GDM1 (cell line): ENCODE measurements at regions not wholly inside any gene's neighbourhood (a gene's known extent, or its start where the extent isn't known, plus 50 kb on each side); places are given as distances from the start of the nearest gene placed in this dataset.
"Not testable (repeated sequence)": the region's sequence is repeated elsewhere in the genome, so short reads cannot be mapped to it uniquely, and the experiment has no call there.

Source experiments
- DNase-seq: peaks from one replicate; lab custom pipeline; 2025; lab: John Stamatoyannopoulos, UW

- DNase-seq, result no peak
Observed at GRCh38 chr2:120626566-120626965, 109.1 kb upstream of the GLI2 start.

GRCh38 chr2:120628248-120628647, 107.4 kb upstream of the GLI2 start:
- DNase-seq, result no peak

GRCh38 chr2:120629241-120629895, 106.3 kb upstream of the GLI2 start:
- no peak for DNase-seq

DNA sequence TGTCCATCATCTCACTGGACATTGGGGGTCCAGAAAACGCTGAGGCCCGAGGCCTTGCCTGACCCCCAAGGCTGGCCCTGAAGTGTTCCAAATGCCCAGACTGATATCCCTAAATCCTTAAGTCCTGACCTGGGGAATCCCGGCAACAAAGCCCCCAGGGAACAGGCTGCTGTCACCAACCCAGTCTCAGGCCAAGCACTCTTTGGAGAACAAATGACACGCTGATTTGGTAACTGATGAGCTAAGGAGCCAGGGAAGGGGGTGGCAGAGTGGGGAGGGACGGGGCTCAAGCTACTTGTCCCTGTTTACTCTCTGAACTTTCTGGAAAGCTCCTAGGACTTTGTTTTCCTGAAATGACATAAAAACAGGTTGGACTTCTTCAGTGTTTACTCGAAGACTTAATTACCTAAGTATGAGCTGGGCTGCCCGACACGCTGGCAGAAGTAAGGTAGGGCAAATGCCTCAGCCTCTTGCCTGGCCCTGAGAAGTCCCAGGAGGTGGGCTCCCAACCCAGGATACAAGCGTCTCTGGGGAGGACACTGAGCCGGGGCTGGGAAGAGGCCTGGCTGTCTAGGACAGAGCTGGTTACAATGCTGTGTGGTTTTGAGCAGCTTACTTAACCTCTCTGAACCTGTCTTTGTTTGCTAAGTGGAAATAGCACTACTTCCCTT, 105.5 kb upstream of the GLI2 start:
- DNase-seq, result no peak

DNA sequence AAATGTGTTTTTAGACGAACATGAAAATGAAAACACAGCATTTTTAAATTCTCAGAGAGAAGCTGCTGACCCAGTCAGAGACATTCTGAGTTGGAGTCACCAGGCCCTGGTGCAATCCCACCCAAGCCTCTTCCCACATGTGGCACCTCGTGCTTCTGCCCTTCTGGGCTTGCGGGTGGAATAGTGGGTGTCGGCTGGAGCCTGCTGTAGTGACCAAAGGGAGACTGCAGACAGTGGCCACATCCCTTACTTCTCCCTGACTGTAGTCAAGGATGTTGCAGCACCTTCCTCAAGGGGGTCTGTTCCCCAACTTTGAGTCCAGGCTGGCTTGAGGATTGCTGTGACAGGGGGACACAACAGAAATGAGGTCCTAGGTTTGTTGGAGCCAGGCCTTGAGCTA, 104.4 kb upstream of the GLI2 start:
- DNase-seq, result no peak

DNA sequence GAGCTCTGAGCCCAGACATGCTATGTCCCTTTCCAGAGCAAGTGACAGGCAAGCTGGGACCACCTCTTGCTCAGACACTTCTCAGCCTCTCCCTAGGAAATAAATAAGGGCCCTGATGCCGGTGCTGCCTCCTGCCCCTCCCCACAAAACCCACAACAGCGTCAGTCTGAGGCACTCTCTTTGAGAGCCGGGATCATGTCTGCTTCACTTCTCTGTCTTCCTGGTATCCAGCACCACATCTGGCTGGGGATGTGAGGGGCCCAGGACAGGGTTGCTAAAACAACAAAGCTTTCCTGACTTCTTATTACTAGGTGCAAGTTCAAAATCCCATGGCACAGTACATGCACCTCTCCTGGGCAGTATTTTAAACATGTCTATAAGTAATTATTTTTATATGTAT, 103.9 kb upstream of the GLI2 start:
- no peak for DNase-seq

DNA sequence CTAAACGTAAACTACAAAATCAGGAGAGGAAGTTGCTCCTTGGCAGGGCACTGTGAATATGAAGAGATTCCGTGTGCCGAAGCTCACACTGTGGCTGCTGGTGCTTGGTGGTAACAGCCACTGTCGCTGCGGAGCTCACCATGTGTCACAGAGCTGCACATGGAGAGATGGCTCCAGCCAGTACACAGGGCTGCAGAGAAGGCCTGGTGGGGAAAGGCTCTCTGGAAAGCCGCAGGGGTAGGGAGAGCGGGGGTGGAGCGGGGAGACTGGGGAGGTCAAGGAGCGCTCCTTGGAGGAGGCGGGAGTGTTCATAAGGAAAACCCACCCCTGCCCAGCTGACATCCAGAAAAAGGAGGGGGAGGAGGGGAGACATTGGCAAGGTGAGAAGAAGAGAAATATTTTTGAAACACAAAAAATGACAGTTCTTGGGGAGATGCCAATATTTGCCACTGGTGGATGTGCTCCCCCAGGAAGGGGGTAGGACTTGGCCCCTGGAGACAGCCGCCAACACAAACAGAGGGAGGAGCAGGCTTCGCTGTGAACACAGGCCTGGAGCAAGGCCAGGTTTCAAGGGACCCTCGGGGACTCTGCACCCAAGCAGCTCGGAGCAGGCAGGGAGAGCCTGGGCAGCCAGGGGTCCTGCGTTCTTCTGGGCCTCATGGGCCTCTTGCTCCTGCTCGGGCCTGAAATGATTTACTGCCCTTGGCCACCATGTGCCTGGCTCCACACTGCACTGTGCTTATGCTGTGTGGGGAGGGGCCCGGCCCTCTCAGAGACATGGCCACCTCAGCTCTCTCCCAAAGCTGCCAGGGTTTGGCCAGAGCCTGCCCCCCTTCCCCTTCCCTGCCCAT, 102.6 kb upstream of the GLI2 start:
- no peak for DNase-seq

DNA sequence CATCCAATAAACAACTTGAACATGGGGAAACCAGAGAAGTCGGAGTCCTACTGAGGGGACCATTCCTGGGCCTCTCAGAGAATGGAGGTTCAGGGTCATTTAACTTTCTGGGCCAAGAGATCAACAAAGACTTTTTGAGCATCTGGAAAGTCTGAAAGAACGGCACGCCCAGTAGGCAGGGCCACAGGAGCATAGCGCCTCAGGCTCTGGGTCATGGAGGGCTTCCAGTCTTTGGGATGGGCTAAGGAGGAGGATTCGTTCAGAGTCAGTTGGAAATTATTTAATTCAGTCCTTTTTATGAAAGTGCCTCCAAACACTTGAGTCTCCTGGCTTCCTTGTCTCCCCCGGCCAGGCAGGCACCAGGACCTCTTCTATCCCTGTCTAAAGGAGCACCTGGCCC, 101.1 kb upstream of the GLI2 start:
- DNase-seq, result no peak

GRCh38 chr2:120635146-120635545, 100.5 kb upstream of the GLI2 start:
- no peak for DNase-seq

DNA sequence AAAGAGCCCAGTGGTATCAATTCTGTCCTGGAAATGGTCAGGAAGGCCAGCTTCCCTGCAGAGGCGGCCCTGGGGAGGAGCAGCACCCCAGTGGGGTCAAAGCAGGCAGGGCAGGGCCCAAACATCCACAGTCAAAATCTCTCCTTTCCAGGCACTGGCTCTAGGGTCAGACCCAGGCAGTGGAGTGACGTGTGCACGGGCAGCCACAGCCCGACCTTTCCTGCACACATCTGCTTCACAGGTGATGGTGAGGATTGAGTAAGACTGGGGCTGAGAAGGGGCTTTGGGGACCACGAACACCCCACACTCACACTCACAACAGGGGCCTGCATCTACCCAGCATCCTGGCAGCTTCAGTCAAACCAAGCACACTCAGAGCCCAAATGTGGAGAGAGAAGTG, 97.8 kb upstream of the GLI2 start:
- no peak for DNase-seq

DNA sequence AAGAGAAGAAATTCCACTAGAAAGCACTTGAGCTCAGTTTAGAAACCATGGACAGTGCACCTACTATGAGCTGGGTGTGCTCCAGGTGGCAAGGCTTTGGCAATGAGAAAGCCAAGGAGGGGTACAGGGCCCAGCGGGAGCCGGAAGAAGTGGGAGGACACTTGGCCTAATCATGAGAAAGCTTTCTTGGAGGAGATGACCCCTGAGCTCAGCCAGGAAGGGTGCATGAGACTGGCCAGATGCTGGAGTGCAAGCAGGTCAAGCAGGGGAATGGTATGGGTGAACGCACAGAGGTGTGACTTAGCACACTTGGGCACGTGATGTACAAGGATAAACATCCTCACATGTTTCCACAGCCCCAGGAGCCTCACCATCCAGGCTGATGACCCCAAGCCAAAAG, 97.2 kb upstream of the GLI2 start:
- DNase-seq, result no peak

- DNase-seq, result no peak
Observed at GRCh38 chr2:120641366-120641771, 94.3 kb upstream of the GLI2 start.

DNA sequence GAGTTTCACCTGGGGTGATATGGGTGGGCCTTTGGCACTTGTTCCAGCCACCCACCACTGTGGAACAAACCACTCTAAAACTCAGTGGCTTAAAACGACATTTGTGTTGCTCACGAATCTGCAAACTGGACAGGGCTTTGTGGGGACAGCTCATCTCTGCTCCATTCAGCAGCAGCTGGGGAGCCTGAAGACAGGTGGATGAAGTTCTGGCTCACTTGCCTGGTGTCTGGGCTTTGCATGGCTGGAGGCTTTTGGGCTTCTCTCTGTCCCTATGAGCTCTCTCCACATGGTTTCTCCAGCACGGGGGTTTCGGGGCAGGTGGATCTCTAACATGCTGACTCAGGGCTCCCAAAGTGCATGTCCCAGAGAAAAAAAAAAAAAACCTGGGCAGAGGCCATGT, 93.0 kb upstream of the GLI2 start:
- no peak for DNase-seq

DNA sequence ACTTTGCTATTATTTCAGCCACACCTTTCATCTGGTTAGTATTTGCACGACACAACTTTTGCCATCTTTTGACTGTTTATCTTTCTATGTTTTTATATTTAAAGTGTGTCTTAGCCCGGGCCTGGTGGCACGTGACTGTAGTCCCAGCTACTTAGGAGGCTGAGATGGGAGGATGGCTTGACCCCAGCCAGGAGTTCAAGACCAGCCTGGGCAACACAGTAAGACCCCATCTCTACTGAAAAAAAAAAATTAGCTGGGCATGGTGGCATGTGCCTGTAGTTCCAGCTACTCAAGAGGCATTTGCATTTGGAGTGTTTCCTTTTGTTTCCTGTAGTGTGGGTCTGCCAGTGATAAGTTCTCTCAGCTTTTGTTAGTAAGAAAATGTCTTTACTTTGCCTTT, 88.7 kb upstream of the GLI2 start:
- no peak for DNase-seq

- no peak for DNase-seq
Observed at GRCh38 chr2:120647487-120647886, 88.2 kb upstream of the GLI2 start.

DNA sequence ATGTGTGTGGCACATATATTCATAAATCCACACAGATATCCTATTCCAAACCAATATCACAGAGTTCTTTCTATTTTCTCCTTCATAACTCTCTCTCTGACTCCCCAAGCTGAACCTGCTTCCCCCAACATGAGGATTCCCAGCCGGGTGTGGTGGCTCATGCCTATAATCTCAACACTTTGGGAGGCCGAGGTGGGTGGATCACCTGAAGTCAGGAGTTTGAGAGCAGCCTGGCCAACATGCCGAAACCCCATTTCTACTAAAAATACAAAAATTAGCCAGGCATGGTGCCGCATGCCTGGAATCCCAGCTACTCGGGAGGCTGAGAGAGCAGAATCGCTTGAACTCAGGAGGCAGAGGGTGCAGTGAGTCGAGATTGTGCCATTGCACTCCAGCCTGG, 86.3 kb upstream of the GLI2 start:
- not testable (repeated sequence) for DNase-seq

GRCh38 chr2:120650022-120650644, 85.5 kb upstream of the GLI2 start:
- no peak for DNase-seq

- DNase-seq, result no peak
Observed at GRCh38 chr2:120651818-120652217, 83.8 kb upstream of the GLI2 start.

DNA sequence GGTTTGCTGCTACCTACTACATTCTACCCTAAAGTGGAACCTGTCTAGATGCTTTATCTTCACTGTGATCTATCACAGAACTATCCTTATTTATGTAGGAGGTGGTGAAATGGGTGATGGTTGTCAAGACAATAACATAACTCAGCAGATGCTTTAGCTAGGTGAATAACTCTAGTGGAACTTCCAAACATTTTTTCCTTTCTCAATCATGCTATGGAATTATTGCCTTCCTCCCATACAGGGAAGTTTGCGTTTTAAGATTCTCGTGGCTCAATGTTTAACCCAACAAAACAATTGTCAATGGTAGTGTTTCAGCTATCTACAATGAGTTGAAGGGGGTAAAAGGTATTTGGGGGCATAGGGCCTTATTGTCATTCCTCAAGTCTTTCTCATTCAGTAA, 82.6 kb upstream of the GLI2 start:
- DNase-seq, result no peak

DNA sequence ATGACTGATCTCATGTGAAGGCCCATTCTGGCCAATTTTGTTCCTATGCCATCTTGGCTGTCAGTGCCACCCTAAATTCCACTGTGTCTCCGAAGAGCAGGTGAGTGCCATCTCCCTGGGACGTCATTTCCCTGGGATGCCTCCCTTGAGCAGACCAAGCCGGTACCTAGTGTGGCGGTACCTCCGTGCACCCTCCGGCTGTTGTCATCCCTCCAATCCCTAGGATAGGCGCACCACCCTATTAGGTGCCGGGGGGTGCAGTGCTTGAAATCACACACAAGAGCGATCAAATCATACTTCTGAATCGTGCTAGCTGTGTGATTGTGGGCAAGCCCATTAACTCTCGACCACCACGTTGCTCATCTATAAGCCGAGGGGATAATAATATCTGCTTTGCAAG, 81.8 kb upstream of the GLI2 start:
- DNase-seq, result no peak

GRCh38 chr2:120654381-120655134, 81.1 kb upstream of the GLI2 start:
- no peak for DNase-seq
